GM19023 (cell line): ENCODE measurements at regions not wholly inside any gene's neighbourhood (a gene's known extent, or its start where the extent isn't known, plus 50 kb on each side); places are given as distances from the start of the nearest gene placed in this dataset.
"Not testable (repeated sequence)": the region's sequence is repeated elsewhere in the genome, so short reads cannot be mapped to it uniquely, and the experiment has no call there.

ENCODE experiments used
- ATAC-seq: cut with Tn5 transposase; IDR thresholded peaks from one replicate; pipeline ENCODE4 v1.9.1; 2021; ENCODE audit warnings: mild to moderate bottlenecking, moderate library complexity; ENCODE audit not compliant: unreplicated experiment

- ATAC-seq, result no peak
These were observed 79.0 kb upstream of the EEF1E1 start for GRCh38 chr6:8181160-8181881.

DNA sequence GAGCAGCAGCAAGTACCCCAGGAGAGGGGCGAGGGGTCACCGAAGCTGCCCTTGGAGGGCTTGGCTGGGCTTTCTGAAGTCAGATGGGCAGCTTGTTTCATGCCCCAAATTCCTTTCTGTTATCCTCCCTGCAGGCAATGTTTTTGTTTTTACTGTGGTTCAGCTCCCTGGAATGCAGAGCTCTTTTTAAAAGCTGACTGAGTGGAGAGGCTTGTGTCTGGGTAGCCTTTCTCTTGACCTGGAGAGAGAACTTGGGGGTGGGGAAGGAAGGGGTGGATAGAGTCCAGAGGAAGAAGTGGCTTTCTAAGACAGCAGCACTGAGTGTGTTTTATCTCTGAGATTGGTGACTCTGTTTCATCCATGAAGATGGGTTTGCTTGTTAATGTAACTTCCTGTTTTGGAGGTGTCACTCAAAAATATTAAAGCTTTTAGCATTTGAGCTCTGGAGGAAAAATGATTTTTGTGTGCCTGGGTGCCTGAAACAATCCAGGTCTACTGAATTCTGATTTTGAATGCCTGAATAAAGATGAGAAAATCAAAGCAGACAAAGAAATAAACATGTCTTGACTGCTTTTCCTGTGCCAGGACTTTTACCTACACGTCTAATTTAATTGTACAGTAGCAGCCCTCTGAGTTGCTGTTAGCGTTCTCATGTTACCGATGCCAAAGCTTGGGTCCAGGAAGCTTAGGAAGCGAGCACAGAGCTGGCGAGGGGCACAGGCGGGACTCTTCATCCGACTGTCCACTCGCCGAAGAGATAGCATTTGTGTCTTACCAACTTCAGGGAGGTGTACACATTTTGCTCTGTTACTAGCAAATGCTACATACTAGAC is 78.2 kb upstream of the EEF1E1 start:
- no peak for ATAC-seq

GRCh38 chr6:8177721-8178120 is 75.4 kb upstream of the EEF1E1 start:
- no peak for ATAC-seq

DNA sequence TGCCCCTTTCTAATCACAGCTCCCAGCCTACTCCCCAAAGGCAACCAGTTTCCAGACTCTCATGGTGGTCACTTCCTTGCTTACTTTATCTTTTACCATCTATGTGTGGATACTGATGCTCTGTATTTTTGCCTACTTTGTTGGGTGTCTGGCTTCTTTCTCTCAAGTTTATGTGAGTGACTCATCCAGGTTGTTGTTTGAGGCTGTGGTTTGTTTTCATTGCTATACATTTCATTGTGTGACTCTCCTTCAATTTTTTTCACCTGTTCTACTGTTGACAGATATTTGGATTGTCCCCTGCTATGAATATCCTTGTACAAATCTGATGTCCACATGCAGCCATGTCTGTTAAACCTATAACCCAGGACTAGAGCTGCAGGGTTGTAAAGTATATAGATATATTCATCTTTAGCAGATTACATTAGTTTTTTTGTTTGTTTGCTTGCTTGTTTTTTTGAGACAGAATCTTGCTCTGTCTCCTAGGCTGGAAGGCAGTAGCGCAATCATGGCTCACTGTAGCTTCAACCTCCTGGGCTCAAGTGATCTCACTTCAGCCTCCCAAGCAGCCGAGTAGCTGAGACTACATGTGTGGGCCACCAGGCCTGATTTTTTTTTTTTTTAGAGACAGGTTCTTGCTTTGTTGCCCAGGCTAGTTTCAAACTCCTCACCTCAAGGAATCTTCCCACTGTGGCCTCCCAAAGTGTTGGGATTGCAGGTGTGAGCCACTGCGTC is 72.9 kb upstream of the EEF1E1 start:
- ATAC-seq, result no peak

DNA sequence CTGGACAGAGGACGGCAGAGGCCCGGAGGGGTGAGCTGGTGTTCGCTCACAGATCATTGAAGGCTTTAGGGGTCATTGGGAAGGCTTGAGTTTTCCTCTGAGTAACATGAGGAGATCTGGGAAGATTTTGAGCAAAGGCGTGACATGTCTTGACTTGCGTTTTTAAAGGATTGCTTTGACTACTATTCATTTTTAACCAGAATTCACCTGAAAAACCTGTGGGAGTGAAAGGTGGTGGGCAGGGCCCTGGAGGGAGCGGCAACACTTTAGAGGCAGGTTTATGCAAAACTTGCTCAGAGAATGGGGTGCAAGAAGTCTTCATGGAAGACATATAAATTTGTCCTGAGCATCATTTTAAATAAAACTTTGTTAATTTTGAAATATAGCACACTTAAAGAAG is 72.2 kb upstream of the EEF1E1 start:
- ATAC-seq, result no peak

- no peak for ATAC-seq
These were observed 70.2 kb upstream of the EEF1E1 start for GRCh38 chr6:8172530-8172929.

GRCh38 chr6:8170754-8171153 is 68.4 kb upstream of the EEF1E1 start:
- ATAC-seq, result no peak

DNA sequence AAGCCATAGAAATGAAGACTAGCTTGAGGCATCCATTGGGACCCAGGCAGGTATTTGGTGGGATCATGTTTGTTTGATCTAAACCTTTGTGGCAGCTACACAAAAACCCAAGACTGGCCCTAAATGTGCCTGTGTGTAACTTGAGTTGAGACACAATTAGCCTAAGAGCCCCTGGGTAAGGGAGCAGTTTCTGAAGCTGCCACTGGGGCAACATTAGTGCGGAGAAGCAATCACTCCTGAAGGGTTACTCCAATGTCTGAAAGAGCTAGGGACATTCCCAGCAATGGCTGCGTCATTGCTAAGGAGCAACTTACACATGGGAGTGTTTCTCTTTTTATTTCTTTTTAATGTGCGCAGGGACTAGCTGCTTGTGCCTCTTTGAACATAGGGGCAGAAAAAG is 67.9 kb upstream of the EEF1E1 start:
- no peak for ATAC-seq

- ATAC-seq, result no peak
These were observed 63.8 kb upstream of the EEF1E1 start for GRCh38 chr6:8166156-8166555.

DNA sequence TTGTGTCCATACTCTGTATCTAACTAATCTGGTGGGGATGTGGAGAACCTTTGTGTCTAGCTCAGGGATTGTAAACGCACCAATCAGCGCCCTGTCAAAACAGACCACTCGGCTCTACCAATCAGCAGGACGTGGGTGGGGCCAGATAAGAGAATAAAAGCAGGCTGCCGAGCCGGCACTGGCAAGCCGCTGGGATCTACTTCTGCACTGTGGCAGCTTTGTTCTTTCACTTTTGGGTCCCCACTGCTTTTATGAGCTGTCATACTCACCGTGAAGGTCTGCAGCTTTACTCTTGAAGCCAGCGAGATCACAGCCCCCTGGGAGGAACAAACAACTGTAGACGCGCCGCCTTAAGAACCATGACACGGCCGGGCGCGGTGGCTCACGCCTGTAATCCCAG is 62.7 kb upstream of the EEF1E1 start:
- not testable (repeated sequence) for ATAC-seq

GRCh38 chr6:8164281-8164680 is 61.9 kb upstream of the EEF1E1 start:
- not testable (repeated sequence) for ATAC-seq

DNA sequence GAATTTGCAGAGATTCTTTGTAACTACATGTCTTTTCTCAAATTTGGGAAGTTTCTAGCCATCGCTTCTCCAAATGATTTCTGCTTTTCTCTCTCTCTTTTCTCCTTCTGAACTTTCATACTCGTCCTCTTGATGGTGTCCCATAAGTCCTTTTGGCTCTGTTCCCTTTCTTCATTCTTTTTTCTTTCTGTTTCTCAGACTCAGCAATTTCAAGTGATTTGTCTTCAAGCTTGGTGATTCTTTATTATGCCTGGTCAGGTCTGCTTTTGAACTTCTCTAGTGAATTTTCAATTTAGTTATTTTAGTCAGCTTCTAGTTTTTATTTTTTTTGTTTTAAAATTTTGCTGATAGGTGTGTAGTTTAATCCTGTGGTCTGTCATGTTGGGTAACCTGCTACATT is 57.6 kb upstream of the EEF1E1 start:
- no peak for ATAC-seq

DNA sequence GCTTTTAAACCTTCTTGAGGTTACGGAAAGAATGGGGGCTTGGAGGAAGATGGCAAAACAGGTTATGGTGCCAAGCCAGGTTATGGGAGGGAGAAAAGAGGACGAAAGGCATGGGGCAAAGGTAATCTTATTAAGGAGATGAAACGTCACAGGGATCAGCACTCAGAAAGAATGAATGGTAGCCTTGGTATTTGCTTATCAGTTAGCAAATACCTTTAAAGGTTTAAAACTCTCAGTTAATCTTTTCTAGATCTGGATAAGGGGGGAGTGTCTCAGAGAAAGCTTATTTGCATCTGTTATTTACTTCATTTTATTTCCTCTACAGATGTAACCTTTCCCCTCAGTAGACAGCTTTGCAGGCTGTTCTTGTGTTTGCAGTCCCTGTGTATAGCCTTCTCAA is 55.5 kb upstream of the EEF1E1 start:
- no peak for ATAC-seq

GRCh38 chr6:8155259-8156012 is 53.1 kb upstream of the EEF1E1 start:
- no peak for ATAC-seq
